ENCODE measurements at regions not wholly inside any gene's neighbourhood (a gene's known extent, or its start where the extent isn't known, plus 50 kb on each side); places are given as distances from the start of the nearest gene placed in this dataset.

- TF ChIP-seq CTCF (IDR thresholded peaks at IDR 0.05) (no peak), POLR2A (IDR thresholded peaks at IDR 0.05) (no peak)
These were observed 305.4 kb downstream of the TENT4A start for GRCh38 chr5:7018601-7019000.

All from esophagus squamous epithelium (tissue), 4 donors.